ENCODE measurements at regions not wholly inside any gene's neighbourhood (a gene's known extent, or its start where the extent isn't known, plus 50 kb on each side); places are given as distances from the start of the nearest gene placed in this dataset.

DNA sequence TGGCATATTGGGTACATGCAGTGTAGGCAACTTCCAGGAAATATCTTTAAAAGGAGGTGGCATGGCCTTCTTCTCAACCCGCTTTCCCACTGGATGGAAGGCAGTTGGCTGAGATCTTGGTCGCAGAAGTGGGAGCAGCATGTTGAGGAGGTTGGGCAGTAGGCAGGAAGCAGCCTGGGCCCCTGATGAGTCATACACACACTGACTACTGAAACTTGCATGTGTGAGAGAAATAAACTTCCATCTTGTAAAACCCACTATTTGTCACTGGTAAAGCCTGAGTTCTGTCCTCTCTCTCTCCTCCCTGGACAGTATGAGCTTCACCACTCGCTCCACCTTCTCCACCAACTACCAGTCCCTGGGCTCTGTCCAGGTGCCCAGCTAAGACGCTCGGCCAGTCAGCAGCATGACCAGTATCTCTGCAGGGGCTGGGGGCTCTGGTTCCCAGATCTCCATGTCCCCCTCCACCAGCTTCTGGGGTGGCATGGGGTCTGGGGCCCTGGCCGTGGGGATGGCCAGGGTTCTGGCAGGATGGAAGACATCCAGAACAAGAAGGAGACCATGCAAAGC is 233.8 kb upstream of the SPRED2 start:
- DNase-seq, result no peak

DNA sequence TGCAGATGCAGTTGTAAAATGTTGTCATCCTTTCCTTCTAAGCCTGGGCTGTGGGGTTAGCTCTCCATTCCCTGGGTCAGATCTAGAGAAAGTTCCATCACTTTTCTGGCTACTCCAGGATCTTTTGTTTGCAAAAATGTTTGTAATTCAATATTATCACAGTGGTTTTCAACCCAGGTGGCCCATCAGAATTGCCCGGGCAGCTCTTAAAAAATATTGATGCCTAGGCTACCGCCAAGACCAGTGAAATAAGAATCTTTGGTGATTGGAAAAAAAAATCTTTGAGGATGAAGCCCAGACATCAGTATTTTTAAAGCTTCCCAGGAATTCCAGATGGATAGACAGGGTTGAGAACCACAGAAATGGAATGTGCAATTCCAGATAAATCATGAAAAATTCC is 232.5 kb upstream of the SPRED2 start:
- DNase-seq, result no peak

DNA sequence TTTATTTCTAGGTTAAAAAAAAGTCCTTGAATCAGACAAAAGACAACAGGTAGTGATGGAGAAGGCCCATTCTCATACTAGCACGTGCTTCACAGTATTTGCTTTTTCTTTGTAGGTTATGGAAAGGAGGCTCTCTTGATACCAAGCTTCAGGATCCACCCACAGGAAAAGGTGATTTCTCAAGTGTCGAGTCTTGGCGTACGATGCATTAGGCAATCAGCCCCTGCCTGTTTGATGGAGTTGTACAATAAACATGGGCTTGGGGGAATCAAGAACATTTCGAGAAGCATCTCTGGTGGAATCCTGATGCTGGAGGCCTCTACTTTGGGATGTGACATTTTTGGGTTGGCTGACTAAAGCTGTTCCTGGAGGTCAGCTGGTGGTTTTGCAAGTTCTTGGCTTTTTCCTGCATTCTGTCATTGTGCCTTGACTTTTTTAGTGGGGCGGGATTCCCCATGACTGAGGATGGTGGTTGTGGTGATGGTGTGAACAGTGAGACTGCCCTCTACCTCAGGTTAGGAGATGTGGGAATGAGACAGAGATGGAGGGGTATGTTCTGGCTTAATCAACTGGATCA is 231.5 kb upstream of the SPRED2 start:
- no peak for DNase-seq

DNA sequence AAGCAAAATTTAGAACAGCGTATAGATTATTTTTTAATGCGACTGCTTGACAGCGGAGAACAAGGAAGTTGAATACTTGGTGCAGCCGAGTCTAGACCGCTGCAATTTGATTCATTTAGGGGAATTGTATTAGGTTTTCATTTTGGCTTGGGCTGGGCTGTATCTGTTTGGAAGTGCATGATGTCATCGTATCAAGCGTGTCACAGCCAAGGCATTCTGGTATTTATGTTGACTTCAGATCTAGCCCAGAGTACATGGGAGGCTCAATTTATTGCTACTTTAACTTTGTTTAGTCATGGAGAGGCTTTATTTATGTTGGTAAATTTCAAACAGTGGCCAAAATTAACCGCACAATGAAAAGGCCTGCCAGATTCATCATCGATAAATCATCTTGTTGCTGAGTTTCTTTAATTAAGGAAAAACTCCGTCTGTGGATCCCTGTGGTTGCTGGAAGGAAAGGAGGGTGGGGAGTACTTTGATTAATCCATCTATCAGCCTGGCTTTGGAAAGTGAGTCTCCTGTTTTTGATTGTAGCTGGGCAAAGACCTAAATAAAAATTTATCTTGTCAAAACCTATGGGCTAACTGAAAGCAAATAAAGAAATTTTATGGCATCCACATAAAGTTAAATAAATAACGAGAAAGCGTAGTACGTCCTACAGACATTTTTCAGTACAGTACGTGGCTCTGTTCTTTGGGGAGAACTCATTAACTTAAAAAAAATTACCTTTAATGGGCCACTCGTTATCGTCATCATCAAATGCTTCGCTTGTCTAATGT is 230.4 kb upstream of the SPRED2 start:
- no peak for DNase-seq

DNA sequence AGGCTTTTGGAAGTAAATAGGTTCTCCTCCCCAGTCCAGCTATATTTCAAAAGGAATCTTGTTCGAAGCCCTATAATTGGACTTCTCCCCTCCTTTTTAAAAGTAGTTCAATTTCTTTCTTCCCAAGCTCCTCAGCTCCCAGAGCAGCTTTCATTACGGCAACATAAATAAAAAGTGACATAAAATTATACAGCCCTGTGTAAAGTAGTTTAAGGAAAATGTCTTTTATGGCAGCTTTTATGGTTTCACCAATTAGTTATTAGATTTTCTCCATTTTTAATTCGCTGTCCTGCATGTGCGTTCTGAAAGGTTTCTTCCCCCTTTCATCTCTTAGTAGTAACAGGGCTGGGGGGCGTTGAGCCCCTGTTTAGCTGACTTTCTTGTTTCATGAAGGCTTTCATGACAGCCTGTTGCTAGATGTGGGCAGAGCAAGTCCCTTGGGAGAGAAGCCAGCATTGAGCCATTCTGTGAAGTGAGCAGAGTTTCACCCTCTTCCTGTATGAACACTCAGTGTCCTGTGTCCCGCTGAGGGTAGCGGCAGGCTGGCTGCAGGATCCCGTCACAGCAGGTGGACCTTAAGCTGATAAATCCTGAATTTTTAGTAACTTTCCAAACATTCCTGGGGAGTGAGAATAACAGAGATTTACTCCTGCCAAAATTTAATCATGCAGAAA is 229.7 kb upstream of the SPRED2 start:
- no peak for DNase-seq

DNA sequence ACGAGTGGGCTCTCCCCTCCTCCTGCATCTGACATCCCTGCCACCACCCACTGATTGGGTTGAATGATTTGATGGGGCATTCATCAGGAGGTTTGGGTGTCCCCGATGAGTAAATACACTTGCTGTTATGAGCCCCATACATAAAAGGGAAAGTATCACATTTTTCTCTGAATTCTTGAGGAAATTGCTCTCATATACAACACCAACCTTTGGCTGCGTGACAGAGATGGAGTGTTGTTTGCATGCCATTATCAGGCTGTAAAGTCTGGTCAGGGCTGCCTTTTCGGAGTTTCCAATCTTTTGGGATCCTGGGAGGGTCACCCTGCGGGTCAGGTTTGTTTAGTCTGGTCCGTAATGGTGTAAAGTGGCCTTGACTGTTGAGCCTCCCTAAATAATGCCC is 227.9 kb upstream of the SPRED2 start:
- no peak for DNase-seq

DNA sequence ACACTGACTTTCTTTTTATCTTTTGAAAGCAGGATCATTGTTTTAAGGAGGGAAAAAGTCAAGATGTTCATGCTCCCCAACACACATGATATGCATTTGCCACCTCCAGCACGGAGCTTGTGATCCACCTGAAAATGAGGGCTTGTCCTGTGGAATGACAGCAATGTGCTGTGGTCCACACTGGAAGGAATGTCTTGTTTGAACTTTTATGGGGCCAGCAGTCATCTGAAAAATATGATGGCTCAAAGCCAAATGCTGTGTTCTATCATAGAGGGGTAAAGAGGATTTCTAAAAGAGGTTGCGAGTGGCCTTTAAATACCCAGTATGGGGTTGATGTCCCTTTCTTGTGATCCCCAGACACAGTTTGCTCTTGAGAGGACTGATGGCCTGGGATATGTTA is 226.5 kb upstream of the SPRED2 start:
- DNase-seq, result no peak

DNA sequence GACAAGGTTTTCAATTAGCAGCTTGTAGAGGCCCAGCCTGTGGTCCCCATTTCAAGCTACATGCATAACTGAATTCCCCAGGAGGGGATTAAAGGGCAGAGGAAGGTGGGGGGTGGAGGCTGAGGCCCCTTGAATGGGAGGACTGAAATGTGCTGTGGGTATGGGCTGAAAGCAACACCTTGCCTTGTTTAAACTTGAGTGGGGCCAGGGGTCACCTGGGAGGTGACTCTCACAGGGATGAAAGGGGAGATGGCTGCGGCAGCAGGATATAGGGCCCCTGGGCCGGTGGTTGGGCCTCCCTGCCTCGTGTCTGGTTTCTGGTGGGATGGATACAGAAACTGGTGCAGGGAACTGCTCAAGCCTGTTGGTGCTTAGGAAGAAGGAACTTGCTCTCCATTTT is 225.9 kb upstream of the SPRED2 start:
- DNase-seq, result no peak

DNA sequence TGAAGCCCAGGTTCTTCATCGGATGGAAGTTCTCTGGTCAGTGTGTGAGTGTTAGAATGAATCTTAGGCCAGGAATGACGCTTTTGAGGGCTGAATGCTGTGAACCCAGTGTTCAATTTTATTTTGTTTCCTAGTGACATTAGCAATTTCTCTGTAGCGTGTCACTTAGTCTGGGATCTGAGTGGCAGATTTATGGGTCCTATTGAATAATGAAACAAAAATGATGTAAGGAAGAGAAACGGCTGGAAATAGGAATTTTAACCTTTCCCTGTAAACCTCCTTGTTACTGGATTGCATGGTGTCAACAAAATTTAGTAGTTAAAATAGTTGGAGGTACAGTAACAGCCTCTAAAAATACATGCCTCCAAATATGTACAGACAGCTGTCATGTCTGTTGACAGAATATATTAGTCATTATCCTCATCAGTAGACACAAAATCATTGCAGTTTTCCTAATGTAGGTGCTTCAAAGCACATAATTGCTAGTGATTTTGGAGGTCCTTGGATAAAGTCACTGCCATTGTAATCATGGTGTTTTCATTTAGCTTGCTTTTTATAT is 223.8 kb upstream of the SPRED2 start:
- no peak for DNase-seq

DNA sequence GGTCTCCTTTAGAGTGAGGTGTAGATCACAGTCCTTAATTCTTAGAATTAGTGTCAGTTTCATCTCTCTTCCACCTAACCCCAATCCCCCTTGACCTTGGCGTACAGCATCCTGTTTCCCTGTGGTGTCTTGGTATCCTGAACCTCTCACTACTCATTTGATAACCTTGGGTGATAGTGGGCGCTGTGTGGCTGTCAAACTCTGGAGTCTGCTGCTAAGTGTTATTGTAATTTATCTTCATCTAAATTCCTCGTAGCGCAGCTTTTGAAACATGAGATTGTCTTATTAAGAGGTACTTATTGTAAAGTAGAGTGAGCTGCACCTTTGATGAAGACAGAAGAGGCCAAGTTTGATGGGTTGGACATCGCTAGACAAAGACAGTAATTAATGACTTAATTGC is 222.6 kb upstream of the SPRED2 start:
- DNase-seq, result no peak

DNA sequence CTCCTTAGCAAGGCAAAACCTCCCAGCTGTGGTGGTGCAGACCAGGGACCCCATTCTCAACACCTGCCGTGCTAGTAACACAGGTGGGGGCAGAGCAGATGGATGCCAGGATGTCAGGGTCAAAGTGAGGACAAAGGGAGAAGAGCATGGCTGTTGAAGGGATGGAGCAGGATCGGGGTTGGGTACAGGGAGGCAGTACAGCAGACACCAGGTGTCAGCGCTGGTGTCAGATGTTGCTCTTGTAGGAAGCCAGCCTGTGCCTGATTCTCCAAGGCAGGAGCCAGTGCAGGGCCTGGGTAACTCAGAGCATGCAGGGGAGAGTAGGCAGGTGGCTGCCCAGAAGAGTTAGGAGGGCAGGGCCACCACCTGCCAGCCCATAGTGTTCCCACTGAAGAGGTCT is 222.1 kb upstream of the SPRED2 start:
- no peak for DNase-seq

DNA sequence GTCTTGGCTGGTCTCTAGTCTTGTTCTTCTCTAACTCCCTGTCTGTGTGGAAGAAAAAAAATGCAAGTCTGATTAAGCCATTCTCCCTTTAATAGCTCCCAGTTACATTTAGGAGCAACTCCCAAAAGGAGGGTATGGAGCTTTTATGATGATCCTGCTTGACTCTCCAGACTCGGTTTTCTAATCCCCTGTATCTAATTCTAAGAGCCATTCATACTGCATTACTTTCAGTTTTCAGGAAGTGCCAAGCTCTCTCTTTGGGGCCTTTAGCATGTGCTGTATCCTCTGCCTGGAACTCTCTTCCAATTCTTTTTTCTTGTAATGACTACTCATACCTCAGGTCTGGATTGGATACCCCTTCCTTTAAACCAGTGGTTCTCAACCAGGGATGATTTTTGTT is 219.7 kb upstream of the SPRED2 start:
- DNase-seq, result no peak

DNA sequence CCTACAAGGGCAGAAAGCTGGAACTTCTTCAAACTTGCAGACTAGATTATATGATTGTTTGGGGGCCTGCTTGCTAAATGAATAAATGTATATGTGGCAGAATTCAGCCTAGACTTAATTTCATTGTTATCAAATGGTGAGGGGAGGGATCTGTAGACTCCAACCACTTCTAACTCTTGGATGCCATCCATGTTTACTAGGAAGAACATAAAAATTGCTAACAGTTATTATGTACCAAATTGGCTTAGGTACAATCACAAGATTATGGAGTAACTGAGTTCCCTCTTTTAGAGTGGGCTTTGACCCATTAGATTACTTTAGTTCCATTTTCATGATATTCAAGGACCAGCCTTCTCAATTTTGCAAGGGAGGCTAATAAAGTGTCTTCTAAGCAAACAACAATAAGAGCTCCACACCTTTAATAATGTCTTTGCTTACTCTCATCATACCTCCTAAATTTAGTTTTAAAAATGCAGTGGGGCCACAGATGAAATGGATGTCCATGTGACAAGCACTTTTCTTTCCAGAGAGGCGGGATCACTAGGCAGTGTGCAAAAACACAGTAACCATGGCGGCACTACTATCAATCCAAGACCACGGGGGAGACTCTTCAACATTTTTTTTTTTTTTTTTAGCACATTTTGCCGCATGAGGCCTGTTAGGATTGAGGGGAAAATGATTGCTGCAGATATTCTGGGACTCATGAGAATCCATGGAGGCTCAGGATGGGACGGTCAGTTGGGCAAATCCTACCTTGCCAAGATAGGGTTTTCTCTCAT is 217.6 kb upstream of the SPRED2 start:
- no peak for DNase-seq

DNA sequence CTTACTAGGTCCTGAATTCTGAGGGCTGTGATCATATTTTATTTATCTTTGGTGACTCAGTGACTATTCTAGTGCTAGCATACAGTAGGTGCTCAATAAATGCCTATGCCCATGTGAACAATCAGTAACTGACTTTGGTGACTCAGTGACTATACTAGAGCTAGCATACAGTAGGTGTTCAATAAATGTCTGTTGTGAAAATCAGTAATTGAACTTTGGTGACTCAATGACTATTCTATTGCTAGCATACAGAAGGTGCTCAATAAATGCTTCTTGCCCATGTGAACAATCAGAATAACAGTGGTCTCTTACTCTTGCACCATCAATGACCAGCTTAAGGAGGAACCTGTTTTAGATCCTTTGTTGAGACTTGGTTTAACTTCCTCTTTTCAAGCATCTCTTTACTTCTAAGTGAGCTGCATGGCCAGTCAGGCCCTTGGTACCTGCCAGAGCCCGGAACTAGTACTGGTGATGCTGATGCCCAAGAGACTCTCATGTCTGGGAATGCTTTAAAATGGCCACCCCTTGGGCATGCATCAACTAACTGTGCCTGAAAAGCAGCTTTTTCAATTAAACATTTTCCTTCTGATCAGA is 214.9 kb upstream of the SPRED2 start:
- no peak for DNase-seq

DNA sequence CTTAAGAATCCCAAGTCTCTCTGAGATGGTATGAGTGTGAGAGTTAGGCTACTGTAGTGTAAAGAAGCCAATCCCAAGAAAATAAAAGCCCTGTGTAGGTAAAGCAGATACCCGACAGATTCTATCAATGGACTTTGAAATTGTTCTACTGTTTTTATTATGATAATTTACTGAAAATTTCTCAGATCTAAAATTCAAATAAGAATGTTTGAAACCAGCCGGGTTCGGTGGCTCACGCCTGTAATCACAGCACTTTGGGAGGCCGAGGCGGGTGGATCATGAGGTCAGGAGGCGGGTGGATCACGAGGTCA is 208.3 kb upstream of the SPRED2 start:
- no peak for DNase-seq

DNA sequence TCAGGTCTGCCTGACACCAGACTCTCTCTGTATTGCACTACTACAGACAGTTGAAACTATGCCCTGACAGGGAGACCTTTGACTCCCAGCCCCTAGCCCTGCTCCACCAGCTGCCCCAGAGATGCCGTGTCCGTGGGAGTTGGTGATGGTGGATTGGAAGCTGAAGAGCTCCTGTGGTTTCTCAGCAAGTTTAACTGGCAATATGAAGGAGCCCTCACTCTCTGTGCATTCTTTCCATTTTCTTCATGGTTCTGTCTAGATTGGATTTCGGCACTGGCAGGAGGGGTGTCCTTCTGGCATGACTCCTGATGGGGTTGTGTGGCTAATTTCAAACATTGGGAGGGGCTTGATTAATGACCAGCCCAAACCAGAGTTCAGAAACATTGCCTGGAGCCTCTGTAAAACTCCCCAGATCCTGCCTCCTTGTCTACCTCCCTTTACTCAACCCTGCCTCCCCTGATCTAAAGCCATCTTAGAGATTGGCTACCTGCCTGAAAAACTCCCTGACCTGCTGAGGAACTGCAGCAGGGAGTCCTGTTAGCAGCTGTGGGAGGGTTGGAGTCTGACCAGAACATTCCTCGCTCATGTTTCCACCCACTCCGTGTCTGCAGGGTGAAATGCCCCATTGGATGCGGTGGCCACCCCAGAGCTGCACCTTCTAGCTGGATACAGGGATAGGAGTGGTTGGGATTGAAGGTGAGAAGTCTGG is 206.9 kb upstream of the SPRED2 start:
- no peak for DNase-seq

DNA sequence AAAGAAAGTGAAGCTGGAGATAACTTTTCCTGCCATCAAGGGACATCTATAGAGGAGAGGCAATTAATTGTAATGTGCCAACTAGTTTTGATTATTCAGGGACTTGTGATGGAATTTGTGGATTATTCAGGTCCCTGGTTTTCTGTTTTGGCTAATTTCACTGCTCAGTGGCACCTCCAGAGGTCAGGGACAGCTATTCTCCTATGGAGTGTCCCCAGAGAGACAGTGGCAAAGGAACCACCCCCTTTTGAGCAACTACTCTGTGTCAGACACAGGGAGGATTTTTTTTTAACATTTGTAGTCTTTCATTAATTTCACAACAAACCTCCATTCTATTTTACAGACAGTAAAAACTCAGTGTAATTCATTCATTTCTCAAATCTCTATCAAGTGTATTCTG is 206.0 kb upstream of the SPRED2 start:
- no peak for DNase-seq

DNA sequence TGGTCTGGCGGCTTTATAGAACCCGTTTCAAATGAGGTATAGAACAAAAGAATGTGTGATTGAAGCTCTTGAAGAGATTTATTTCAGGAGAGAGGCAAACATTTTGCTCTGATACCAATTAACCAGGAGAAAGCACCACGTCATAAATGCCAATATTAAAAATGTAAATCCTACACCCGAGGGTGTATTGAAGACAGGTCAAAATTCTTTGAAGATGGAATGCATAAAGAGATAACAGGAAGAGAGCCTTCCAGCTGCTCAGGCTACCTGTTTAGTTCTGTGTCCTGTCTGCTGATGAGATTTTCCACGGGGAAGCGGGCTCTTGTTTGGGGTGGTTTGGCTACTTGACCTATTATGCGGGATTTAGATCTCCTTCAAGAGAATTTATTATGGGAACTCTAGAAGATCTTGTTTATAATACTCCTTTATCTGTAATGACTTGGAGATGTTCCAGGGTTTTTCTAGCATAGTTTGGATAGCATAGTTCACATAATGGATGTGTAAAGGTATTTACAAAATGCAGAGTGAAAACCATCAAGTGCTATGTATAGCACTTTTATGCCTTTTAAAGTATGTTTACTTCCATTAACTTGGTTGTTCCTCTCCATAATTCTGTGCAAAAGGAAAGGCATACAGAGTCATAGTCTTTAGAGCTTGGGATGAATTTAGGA is 204.5 kb upstream of the SPRED2 start:
- DNase-seq, result no peak

DNA sequence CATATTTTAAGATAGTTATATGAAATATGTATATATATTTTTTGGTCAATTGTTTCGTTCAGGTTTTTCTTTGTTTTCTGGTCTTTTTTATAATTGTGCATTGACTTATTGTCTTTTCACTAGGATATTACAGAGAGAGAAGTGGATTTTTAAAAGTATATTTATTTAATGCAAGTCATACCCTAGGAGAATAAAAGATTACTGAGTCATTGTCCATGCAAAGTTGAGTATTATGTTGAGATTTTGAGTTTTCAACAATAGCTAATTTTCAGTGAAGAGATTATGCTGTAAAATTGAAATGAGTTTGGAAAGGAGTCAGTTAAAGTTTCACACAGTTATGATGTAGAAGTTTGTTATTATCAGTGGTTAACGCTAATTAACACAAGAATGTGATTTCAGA is 203.6 kb upstream of the SPRED2 start:
- DNase-seq, result no peak

DNA sequence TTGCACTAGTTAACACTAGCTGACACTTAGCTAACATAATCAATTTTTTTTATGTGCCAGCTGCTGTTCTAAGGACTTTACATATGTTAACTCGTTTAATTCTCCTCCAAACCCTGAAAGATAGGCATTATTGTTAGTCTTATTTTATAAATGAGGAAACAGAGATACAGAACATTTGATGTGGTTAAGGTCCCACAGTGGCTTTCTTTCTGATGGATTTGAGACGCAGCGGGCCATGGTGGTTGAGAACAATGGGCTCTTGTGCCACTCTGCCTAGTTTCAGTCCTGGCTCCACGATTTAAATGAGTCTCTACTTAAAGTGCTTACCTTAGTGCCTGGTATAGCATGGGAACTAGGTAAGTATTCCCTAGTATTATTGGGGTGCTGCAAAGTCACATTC is 201.9 kb upstream of the SPRED2 start:
- no peak for DNase-seq

DNA sequence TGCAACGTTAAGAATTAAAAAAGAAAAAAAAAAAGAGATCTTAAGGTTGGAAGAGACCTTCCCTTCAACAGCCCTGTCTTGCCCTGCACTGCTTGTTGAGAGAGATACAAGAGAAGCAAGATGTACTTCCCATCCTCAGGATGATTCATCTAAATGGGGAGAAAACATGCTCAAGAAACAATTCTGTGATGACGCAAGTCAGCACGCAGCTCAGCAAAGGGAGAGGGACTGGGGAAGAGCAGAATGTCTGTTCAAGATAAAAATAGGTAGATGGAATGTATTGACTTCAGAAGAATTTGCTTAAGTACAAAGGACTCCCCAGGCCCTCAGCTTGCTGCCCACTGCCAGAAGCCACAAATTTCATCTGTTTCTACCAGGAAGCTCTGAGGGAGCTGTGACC is 198.2 kb upstream of the SPRED2 start:
- DNase-seq, result no peak
